ENCODE measurements at regions not wholly inside any gene's neighbourhood (a gene's known extent, or its start where the extent isn't known, plus 50 kb on each side); places are given as distances from the start of the nearest gene placed in this dataset.

- H3K4me3 ChIP-seq (ENCODE audit: control insufficient read depth, low read depth, low read length): no peak overlapping the region
- no peak for TF ChIP-seq CTCF (IDR thresholded peaks at IDR 0.05; ENCODE audit: control insufficient read depth, insufficient read depth, low read depth, low read length, missing control alignments)
- DNase-seq (ENCODE audit: low read depth): no peak
These were observed 102.6 kb upstream of the NRBF2 start for GRCh38 chr10:63030536-63030935.

- no peak overlapping the region for H3K4me3 ChIP-seq (ENCODE audit: control insufficient read depth, low read depth, low read length)
These were observed 105.6 kb upstream of the NRBF2 start for GRCh38 chr10:63027531-63027930.

GRCh38 chr10:63021225-63021624 lies 111.9 kb upstream of the NRBF2 start:
- no peak for DNase-seq (ENCODE audit: low read depth)

More at GRCh38 chr10:63027531-63027930, 105.6 kb upstream of the NRBF2 start:
- no peak for TF ChIP-seq CTCF (IDR thresholded peaks at IDR 0.05; ENCODE audit: control insufficient read depth, insufficient read depth, low read depth, low read length, missing control alignments)
- no peak for DNase-seq (ENCODE audit: low read depth)

GRCh38 chr10:63013755-63014154 lies 119.4 kb upstream of the NRBF2 start:
- H3K4me3 ChIP-seq (ENCODE audit: control insufficient read depth, low read depth, low read length): no peak overlapping the region
- no peak for TF ChIP-seq CTCF (IDR thresholded peaks at IDR 0.05; ENCODE audit: control insufficient read depth, insufficient read depth, low read depth, low read length, missing control alignments)
- DNase-seq (ENCODE audit: low read depth): no peak

More at GRCh38 chr10:63021225-63021624, 111.9 kb upstream of the NRBF2 start:
- no peak for TF ChIP-seq CTCF (IDR thresholded peaks at IDR 0.05; ENCODE audit: control insufficient read depth, insufficient read depth, low read depth, low read length, missing control alignments)
- H3K4me3 ChIP-seq (ENCODE audit: control insufficient read depth, low read depth, low read length): no peak overlapping the region

- no peak overlapping the region for H3K4me3 ChIP-seq (ENCODE audit: control insufficient read depth, low read depth, low read length)
- no peak for DNase-seq (ENCODE audit: low read depth)
- no peak for TF ChIP-seq CTCF (IDR thresholded peaks at IDR 0.05; ENCODE audit: control insufficient read depth, insufficient read depth, low read depth, low read length, missing control alignments)
These were observed 120.5 kb upstream of the NRBF2 start for GRCh38 chr10:63012623-63013022.

- TF ChIP-seq CTCF (IDR thresholded peaks at IDR 0.05; ENCODE audit: control insufficient read depth, insufficient read depth, low read depth, low read length, missing control alignments): no peak
- no peak for DNase-seq (ENCODE audit: low read depth)
- H3K4me3 ChIP-seq (ENCODE audit: control insufficient read depth, low read depth, low read length): no peak overlapping the region
These were observed 122.9 kb upstream of the NRBF2 start for GRCh38 chr10:63010203-63010602.

GRCh38 chr10:63008491-63008890 lies 124.6 kb upstream of the NRBF2 start:
- no peak overlapping the region for H3K4me3 ChIP-seq (ENCODE audit: control insufficient read depth, low read depth, low read length)
- no peak for DNase-seq (ENCODE audit: low read depth)
- TF ChIP-seq CTCF (IDR thresholded peaks at IDR 0.05; ENCODE audit: control insufficient read depth, insufficient read depth, low read depth, low read length, missing control alignments): no peak
